ENCODE measurements at regions not wholly inside any gene's neighbourhood (a gene's known extent, or its start where the extent isn't known, plus 50 kb on each side); places are given as distances from the start of the nearest gene placed in this dataset.

DNA sequence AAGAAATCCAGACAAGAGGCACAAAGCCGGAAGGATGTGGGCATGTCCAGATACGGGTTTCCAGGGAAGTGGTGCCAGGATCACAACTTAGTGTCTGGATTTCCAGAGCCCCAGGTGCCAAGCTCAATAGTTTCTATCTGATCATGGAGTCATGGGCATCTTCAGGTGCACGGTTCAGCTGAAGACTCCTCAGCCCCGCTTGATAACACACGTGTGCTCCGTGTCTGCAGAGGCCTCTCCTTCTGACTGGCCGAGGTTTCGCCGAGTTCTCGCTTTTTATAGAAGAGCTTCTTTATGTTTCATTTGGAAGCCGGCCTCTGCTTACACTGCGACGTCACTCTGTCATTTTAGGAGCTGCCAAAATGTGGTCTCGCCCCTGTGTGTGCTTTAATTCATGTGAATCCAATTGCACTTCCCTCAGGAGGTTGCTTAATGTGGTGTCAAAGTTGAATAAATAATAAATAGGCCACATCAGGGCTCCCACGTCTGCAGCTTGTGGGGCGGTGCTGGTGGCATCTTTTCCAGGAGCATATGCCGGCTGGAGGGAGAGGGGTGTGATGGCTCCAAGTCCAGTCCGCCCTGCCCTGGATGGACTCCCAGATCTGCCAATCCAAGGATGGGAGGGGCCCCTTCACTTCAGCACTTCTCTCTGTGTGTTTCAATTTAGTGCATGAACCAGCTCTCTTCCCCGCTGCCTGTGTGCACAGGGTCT, 1410.8 kb downstream of the TBC1D22A start:
- DNase-seq = no peak

DNA sequence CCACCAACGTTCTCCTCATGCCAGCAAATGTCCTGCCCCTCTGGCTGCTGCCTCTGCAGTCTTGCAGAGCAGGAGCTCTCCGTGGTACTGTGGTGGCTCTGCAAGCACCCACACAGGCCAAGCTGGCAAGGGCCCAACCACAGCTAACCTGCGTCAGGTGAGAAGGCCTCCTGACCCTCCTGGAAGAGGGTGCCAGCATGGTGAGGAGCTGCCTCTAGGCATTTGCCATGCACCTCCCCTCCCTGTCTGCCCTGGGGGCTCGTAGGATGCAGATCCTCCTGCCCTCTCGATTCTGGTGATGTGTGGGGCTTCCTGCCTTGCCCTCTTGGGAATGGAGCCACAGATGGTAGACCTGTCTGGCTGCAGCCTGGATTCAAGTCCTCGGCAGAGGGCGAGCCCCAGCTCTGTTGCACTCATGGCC, 1408.8 kb downstream of the TBC1D22A start:
- no peak for DNase-seq

DNA sequence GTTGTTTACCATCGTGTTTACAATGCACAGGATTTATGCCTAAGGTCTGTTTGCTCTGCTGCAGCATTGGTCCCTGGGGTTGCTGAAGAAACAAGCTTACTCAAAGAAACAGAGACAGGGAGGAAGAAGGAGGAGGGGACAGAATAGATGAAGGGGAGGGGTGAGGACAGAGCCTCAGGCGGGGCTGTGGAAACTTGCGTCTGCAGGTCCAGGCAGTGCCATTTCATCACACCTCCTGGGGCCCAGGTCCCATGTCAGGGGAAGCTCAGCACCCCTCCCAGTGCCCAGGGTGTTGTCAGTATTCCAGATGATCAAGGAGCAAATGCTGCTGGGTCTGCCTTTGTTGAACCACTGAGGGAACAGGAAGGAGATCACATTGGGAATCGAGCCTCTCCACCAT, 1406.8 kb downstream of the TBC1D22A start:
- DNase-seq = no peak

DNA sequence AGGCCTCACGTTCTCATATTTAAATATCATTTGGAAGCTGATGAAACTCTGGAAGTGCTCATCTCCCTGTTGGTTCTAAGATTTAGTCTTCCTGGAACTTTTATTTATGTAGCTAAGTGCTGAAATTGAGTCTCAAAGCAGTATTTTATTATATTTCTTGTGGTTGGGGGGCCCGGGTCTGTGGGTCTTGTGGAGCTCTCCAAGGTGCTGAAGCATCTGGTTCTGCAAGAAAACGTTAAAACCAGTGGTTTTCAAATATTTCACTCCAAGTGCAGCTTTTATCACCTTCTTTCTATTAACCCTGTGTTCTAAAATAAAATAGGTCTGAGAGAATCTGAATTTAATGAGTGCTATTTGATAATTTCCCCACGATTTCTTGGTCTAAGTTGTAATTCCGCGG, 1404.8 kb downstream of the TBC1D22A start:
- no peak for DNase-seq

DNA sequence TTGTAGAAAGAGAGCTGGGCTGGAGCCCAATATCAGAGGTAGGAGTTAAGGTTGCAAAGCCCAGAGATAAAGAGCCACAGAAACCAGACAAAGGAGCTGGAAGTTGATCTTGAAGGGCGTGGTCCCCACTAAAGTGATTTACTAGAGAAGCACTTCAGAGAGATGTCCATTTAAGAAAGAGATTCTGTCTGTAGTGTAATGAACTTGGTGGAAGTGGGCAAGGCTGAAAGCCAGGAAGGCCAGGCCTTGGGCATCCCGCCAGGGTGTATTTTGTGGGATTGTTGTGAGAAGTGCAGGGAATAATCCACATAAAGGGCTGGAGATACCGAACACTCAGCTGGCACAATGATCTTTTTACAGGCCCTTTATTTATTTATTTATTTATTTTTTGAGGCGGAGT, 1398.8 kb downstream of the TBC1D22A start:
- DNase-seq = no peak

DNA sequence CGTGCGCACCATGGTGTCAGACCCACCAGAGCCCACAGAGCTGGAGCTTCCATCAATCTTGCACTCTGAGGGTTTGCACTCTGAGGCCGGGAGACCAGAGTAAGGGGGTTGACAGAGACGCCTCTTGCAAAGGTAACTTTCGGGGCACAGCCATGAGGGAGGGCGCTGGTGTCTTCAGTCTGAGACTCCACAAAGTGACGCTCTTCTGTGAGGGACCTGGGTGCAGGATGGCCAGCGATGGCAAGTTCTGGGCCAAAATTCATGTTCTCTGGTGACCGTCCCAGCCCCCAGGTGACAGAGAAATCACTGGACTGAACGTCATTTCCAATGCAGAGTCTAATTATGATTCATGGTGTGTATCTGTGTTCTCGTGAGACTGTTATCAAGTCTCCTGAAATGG, 1395.2 kb downstream of the TBC1D22A start:
- no peak for DNase-seq

DNA sequence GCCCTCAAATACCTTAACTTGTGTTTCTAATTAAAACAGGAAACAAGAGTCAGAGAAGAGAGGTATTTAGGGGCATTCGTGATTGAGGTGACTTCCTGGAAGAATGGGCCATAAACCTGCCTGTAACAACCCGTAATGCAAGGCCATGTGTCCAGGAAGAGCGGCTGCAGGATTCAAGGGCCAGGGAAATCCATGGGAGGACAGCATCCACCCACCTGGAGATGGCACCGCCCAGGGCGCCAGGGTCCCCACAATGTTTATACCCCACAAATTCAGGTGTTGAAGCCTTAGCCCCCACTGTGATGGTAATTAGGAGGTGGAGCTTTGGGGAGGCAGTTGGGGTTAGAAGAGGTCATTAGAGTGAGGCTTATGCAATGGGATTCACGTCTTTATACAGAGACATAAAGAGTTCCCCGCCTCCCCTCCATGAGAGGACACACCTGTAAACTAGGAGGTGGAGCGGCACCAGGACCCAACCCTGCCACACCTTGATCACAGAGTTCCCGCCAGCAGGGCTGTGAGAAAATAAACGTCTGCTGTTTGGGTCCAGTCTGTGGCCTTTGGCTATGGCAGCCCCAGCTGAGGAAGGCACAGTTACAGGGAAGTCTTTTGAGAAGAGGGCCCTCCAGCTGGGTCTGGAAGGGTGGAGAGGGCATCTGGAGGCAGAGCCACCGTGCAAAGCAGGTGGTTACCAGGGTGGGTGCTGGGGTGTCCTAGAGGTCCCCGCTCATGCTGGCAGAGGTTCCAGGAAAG, 1394.3 kb downstream of the TBC1D22A start:
- DNase-seq = no peak

- DNase-seq = no peak
Observed at GRCh38 chr22:48155446-48155845, 1393.0 kb downstream of the TBC1D22A start.

- DNase-seq = no peak
Observed at GRCh38 chr22:48154943-48155240, 1392.4 kb downstream of the TBC1D22A start.

DNA sequence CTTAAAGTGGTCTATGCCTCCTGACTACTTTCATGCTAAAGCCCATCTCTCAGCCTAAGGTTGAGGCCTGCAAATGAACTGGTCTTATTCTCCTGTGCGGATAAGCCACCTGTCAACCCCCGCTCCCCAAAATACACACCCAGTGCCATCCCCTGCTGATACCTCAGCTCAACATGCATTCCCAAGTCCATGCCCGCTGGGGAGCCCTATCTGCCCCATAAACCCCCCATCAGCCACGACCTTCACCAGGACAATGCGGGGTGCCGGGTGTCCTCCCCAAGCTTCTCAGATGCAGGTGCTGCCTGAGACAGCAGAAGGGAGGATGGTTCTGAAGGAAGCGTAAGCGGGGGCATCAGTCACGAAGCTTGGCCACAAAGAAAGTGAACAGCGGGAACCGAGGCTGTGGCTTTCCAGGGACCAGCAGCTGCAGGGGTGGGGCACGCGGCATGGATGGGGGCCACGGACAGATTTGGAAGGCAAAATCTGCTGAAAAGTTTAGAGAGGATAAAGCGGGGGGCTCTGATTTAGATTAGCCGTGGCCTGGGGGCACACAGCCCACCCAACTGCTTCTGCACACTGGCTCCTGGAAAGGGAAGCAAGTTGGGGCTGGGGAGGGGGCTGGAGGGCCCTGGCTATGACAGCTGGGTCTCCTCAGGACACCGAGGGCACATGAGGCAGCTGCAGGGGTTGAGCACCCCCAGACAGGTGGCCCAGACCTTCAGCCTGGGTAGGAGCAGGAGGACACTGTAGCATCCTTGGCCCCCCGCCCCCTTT, 1391.9 kb downstream of the TBC1D22A start:
- no peak for DNase-seq

DNA sequence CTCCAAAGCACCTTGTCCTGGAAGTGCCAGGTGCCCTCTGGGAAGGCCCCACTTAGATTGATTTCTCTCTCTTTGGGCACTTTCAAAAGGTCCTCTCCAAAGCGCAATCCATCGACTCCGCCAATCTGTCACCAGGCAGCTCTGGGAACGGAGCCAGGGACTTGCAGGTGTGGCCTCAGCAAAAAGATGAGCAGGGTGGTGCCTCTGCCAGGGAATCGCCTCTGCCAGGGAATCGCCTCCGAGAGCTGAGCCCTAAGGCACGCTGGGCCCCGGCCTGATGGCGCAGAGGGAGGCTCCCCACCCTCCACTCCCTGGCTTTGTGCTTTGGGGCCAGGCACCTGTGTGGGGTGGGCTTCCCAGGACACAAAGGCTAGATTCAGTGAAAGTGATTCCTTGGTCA, 1391.3 kb downstream of the TBC1D22A start:
- DNase-seq = no peak

- DNase-seq = no peak
Observed at GRCh38 chr22:48152916-48153315, 1390.5 kb downstream of the TBC1D22A start.

GRCh38 chr22:48152164-48152775, 1389.8 kb downstream of the TBC1D22A start:
- no peak for DNase-seq

DNA sequence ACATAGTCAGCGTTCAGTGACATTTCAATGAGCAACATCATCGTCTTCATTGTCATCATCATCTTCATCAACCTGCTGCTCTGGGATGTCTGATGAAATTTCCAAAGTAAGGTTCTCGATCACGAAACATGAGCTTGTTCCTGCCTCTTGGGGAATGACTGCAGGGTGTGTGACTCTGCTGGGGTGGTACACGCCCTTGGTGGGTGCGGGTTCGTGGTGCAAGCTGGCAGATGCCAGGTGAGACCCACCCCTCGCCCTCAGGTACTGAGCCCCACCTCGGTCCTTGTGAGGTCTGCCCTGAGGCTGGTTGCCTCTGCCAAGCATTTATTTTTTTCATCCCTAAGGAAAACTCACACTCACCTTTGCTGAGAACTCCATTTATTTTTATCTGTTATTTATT, 1389.2 kb downstream of the TBC1D22A start:
- DNase-seq = no peak

GRCh38 chr22:48147831-48148230, 1385.4 kb downstream of the TBC1D22A start:
- DNase-seq = no peak

DNA sequence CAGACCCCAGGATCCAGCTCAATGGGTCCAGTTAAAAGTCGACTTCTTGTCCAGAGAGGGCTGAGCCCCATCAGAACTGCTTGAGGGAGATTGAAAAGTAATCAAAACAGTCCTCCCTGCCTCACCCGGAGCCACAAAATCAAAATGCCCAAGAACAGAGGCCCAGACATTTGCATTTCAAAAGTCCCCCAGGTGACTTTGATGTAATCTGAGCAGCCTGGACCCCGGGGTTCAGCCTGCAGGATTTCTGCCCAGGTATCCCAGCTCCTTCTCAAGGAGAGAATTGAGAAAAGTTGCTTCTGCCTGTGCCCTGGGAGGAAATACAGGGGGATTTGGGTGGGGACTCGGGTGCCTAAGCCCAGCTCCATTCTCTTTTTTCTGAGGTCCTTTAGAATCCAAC, 1385.0 kb downstream of the TBC1D22A start:
- DNase-seq = no peak

- DNase-seq = no peak
Observed at GRCh38 chr22:48146426-48146825, 1384.0 kb downstream of the TBC1D22A start.

DNA sequence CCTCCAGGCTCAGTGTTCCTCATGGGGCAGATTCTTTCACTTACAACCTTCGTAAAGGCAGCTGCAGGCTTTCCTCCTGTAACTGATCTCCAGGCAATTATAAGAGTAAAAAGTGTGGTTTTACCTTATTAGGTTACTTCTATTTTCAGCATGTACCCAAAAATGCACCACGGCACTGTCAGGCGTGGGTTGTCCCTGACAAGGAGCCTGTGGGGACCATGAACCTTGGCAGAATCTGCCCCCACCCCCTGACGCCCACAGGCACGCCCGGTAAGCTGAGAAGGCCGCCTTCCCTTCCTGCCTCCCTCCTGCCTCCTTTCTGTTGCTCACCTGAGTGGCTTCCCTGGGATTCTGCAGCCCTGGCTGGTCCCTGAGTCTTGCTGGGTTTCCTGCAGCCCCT, 1383.3 kb downstream of the TBC1D22A start:
- no peak for DNase-seq

GRCh38 chr22:48144318-48144717, 1381.9 kb downstream of the TBC1D22A start:
- DNase-seq = no peak

DNA sequence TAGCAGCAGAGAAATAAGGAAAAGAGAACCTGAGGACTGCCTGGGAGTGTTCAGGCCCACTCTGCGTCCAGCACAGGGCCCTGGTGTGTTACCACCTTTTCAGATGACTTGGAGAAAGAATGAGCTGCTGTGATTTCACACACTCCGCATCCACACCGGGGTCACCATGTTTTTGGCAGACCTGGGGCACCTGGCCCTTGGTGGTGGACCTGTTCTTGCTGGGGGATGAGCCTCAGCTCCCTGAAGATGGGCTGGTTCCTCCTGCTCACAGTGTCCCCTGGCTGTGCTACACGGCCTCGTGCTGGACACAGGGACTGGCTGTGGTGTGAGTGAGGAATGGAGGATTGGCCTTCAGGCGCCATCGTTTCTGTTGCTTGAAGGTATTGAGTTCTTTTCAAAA, 1381.4 kb downstream of the TBC1D22A start:
- no peak for DNase-seq

- DNase-seq = no peak
Observed at GRCh38 chr22:48142388-48142787, 1379.9 kb downstream of the TBC1D22A start.

DNA sequence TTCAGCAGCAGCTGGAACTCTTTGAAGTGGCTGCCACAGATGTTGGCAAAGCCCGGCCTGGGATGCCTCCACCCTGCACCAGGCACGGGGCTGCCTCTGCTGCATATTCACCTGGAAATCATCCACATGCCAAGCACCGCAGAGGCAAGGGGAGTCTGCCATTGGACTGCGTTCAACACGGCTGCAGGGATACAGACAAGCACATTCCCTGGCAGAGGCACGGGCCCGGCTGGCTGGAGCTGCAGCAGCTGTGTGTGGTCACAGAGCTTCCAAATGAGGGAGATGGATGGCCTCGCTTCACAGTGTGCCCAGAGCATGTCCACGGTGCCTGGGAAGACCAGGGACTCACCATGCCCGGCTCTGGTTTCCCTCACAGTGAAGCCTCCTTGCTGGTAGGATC, 1378.9 kb downstream of the TBC1D22A start:
- DNase-seq = no peak

DNA sequence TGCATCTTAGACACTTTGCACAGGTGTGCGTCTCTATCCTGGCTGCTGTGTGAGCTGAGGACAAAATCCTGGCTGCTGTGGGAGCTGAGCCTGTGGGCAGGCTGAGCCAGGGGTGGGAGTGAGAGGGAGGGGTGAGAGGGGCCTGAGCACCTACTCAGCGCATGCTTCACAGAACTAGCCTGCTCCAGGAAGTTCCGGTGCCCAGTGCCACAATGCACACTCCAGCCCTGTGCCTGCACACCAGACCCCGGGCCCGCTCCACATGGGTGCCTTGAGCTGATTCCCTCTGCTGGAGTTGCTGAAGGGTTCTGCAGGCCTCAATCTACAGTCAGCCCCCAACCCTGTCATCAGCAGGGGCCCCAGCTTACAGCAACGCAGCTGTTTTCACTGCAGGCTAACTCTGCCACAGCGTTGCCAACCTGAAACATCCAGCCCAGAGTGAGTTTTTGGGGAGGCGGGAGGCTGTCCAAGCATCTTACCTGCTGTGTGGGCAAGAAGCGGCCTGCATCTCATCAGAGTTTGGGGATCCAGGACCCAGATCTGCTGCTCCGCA, 1377.9 kb downstream of the TBC1D22A start:
- DNase-seq = no peak

All from dermis blood vessel endothelial cell (primary cell).